HG03108 (cell line): ENCODE measurements at regions not wholly inside any gene's neighbourhood (a gene's known extent, or its start where the extent isn't known, plus 50 kb on each side); places are given as distances from the start of the nearest gene placed in this dataset.

ENCODE experiments used
- ATAC-seq: cut with Tn5 transposase; IDR thresholded peaks from one replicate; pipeline ENCODE4 v1.9.1; 2021; ENCODE audit warnings: moderate library complexity; ENCODE audit not compliant: unreplicated experiment

DNA sequence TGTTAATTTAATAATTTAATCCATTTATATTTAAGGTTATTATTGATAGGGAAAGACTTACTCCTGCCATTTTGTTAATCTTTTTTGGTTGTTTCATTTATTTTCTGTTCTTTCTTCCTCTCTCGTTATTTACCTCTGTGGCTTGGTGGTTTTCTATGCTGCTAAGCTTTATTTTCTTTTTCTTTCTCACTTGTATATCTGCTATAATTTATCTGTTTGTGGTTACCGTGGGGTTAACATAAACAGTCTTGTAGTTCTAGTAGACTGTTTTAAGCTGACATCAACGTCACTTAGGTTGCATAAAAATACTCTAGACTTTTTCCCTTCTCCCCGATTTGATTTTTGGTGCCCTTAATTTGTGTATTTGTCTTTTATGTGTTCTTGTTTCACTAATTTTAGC, 381.3 kb upstream of the SPTLC3 start:
- ATAC-seq, result no peak

DNA sequence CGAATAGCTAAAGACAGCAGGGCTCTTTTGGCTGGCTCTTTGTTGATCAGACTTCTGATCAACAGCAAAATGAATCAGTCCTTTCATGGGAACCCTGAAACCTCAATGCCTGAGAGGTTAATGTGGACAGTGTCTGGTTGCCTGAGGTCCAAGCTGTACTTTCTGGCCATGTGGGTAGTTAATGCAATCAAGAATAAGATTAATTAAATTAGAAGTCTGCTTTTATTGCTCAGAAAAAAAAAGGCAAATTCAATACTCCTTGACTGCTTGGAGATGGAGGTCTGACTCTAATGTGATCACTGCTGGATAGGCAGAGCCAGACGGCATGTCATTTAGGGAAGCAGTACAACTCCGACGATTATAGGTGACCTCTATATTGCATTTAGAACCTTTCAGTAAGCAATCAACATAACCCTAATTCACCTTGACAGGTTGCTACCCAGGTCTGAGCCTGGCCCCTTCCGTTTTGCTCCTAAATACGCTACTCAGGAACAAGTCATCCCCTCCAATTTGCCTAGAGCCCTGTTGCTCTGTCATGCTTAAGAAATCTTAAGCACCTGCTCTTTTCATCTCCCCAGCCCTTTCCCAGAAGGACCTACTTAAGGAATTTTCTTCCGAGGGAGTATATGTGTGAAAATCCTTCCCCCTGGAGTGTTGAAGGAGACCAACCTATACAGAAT, 370.0 kb upstream of the SPTLC3 start:
- ATAC-seq, result no peak

DNA sequence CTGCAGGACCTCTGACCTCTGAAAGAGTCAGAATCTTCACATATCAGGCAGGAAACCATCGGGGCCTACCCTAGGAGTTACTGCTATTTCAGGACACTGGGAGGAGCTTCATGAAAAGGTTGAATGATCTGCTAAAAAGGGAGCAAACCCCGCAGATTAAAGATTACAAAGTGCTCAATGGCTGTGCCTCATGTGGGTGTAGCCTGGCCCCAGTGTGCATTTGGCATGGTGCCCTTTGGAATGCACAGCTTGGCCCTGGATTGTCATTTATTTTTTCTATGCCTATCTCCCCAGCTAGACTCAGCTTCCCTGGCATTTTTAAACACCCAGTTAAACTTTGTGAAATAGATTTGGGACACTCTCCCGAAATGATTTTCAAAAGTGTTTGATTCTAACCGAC, 368.5 kb upstream of the SPTLC3 start:
- ATAC-seq, result no peak

DNA sequence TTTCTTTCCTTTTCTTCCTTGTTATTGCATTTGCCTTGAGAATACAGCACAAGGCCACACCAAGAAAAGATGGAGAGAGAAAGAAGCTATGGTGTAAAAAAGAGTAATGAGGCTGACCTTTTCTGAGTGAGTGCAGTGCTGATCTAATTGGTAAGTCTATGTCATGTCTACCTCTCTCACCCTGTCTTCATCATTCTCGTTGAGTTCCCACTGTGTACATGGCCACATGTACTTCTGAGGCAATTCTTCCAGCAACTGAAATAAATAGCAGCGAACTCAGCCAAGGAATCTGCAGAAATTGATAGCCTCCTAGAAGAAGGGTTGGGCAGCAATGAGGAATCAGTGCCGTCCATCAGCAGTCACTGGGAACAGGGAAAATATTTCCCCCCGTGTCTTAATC, 367.2 kb upstream of the SPTLC3 start:
- no peak for ATAC-seq

DNA sequence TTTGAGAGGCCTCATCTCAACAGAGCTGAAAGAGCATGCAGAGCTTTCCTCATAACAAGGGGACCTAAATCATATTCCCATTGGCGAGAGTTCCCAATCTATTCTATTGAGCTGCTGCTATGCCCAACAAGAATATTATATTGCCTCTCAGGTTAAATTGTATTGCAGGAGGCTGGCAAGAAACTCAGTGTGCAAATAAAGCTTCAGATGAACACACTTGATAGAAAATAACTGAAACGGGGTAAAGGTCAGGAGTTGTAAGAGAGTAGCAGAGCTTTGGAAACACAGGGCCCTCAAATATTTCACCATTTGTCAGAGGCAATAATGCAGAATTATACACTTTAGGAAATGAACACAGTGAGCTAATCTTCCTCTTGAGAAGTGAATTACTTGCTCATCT, 364.3 kb upstream of the SPTLC3 start:
- ATAC-seq, result no peak

DNA sequence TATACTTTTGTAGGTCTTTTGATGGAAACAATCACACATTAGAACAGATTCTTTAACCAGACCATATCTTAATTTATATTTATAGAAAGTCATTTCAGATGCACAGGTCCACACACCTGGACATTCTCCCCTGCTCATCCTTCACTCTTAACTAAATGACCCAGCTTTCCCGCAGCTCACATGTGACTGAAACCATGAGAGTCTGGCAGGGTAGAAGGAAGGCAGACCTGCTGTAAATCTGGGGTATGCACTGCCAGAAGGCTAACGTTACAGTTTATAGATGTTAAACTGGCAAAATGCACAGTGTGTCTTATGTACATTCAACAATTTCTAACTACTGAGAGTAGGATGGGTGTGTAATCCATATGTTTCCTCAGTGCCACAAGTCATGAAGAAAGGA, 359.5 kb upstream of the SPTLC3 start:
- no peak for ATAC-seq

DNA sequence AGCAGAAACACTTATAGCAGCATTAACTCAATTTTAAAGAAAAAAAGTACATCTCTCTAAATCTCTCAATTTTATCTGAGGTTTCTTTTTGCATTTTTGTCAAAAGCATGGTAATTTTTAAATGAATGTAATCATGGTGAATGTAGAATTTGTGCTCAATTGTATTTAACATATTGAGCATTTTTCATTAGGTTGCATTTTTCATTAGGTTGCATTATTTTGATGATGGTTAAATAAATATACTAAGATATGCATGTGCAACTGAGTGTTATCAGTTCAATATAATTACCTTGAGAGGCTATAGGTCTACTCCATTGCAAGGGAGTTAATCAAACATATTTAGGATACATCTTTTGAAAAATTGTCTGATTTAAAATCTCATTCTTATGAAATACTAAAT, 355.1 kb upstream of the SPTLC3 start:
- ATAC-seq, result no peak

DNA sequence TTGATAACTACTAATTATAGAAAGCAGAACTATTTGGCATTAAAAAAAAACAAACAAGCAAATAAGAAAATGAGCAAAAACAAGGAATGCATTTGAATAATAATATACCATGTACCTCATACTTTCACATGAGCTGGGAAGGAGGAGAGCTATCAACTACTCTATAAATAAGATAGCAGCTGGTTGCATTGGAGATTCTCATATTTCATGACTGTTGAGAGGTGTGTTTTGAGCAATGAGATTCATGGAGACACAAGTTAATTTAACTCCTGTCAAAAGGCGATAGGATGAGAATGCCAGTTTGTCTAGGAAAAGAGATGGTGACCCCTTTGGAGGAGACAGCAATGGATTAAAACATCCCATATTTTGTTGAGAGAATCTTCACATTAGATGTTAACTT, 348.8 kb upstream of the SPTLC3 start:
- ATAC-seq, result no peak

DNA sequence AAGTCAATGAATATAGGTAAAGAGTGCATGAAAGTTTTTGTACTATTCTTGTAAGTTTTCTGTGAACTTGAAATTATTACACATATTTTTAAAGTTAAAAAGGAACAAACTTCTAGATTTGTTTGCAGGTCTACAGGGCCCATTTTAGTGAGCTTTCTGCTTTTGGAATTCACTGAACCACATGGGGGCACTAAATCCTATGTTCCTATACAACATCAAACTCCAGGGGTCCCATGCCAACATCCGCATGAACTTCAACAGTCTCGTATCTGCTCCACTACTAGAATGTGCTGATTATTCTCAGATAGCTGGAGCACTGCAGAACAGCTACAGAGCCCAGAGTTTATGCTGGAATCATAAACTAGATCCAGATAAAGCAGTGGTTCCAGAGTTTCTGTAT, 347.9 kb upstream of the SPTLC3 start:
- ATAC-seq, result no peak

DNA sequence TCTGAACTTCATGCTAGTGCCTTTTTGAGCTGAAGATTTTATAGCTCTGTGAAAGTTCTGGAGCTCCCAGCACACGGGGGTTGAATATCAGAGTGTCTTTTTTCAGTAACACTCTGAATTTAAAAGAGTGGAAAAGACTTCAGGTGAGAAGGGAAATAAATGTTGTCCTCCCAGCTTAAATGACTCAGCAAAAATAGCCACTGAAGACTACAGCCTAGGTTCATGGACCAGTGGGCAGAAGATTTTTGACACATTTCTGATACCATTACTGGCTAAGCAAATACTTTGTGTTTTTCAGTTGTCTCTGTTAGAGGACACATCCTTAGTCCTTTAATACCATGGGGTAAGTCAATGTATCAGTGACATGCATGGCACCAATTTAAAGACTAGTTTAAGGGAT, 338.5 kb upstream of the SPTLC3 start:
- ATAC-seq, result no peak

DNA sequence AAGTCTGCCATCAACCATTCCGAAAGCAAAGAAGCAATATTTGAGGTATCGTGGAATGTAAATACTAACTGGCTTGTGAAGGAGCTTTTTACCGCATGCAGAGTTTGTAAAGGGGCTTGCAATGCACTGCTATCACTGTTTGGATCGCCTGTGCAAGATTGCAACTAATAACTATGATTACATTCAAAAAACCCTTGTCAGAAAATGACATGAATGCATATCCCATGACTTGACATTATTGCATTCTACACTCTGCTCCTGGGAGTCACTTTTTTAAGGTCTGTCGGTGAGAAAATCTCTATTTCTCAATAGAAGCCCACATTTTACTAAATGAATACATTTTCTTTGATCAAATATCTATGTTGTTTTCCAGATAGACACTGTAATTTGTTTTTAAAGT, 335.4 kb upstream of the SPTLC3 start:
- no peak for ATAC-seq

DNA sequence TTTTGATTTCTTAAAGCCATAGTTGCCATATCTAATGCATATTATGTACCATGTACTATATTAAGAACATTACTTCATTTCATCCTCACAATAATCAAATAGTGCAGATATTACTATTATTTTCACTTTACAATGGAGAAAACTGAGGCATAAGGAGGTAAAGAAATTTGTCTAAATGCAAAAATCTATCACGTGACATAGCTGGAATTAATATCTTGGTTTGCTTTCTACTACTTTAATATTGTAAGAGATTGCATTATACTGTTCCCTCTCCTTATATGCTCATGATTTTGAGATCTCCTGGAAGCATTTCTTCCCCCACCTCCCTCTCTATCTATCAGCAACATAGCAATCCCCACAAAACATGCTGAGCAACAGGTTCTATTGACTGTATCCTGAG, 330.8 kb upstream of the SPTLC3 start:
- ATAC-seq, result no peak

DNA sequence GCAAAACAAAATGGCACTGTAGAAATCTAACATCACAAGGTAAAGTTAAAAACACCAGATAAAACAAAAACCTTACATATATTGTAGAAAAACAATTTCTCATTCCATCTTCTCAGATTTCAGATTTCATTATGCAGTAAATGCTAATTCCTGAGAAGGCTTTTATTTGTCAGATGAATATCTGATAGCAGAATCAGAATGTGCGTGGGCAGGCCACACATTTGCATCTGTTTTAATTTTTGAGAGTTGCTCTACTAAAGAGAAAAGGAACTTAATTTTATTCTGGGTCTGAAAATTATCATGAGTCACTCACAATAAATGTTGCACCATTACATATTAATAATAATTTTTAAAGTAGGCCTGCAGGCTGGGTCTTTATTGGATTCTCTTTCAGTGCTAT, 329.3 kb upstream of the SPTLC3 start:
- no peak for ATAC-seq

DNA sequence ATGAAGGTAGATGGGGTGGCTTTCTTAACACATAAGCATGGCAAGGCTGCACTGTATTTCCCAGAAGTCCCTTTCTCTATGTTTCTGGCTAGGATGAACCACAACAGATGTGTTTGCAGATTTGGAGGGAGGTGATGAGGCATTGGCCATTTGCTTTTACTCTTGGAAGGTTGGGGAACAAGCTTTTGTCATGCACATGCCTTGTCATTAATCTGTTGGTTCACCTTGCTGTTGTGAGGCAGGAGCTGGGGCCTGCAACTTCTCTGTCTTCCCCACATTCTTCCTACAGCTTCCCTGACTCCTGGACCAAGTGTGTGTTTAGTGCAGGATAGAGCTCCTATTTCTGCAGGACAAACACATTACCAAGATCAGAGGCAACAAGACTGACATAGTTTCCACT, 326.2 kb upstream of the SPTLC3 start:
- no peak for ATAC-seq

DNA sequence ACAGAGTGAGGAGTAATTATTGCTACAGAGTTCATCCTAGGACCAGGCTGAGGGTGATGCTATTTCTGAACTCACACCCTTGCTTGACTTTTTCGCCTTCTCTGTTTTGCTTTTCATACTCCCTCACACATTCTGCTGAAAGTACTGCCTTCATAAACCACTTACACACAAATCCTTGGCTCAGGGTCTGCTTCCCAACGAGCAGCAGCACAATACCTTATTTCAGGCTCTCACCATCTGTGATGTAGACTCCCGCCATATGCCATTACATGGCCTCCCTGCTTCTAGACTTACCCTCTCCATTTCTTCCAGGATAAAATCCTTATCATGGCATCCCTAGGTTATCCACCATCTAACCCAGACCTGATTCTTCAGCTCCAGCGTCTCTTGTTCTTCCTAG, 321.3 kb upstream of the SPTLC3 start:
- ATAC-seq, result no peak

DNA sequence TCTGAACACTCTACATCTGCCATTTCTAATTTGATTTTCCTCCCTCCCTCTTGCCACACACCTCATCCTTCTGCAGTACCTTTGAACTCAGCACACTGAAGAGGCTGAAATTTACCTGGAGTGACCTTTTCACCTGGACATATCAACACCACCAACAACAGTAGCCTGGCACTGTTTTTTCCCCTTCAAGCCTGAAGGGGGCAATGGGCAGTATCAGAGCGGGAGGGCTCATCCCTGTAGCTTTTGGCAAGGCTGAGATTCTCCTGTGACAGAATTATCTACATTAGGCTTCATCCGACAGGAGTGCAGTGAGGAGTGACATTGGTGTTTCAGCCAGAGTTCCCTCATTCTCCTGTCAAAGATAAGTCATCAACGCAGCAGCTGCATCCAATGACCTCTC, 312.8 kb upstream of the SPTLC3 start:
- no peak for ATAC-seq

DNA sequence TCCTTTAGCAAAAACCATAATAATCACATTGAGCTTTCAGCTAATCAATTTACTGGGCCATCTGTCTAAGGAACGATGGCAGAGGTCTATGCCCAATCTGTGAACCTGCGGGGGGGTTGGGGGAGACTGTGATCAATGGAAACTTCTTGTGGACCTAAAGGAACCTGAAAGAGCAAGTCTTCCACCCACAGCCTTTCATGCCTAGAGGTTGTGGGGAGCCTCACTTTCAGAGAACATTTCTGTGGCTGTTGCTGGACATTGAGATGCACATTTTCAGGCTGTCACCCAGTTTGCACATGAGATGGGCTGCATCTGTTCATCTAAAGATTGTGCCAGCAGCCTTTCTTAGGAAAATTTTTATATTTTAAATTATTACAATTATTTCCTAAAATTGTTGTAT, 310.0 kb upstream of the SPTLC3 start:
- ATAC-seq, result no peak

DNA sequence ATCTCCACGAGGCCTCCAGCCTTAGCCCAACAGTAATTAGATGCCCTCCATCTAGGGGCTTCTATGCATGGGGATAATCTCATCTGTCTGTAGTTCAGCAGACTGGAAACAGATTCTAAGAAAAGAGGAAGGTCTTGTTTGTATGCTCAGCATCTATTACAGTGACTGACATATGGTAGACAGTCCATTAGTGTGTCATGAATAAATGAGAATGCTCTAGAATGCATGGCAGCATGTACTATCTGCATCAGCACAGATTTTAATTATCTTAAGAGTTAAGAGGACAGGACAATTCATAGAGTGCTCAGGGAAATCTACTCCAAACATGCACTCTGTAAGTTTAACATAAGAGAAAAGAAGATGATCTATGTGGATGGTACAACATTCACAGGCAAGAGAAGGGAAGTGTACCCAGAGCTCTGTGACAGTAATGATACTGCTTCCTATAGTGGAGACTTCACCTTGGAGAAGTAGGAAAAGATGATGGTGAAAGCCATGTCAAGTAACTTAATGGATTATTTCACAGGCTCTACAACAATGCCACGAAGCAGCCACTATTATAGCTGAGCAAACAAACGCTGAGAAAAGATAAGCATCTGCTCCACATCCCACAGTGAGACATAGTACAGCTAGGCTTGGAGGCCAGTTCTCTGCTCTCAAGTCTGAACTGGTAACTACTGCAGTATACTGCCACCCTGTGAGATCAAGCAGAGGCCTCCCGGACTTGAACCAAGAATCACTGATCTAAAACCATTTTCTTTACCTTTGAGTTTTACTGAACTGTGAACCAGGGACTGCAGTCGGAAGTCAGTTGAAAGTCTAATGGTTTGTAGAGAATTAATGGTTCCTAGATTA, 309.2 kb upstream of the SPTLC3 start:
- no peak for ATAC-seq

DNA sequence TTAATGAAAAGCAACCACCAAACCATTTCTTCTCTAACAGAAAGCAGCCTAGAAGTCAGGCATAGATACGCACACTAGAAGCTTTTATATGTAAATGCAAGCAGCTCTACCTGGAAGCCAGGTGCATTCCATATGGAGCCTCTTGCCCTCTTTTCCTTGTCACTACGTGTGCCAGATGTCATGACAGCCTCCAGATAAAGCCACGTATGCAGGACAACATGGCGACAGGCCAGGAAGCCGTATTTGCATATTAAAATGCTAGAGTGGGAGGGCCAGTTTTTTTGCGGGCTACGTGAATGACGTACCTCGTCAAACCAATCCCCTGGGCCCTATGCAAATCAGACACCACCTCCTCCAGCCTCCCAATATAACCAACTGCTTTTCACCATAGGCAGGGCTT, 308.1 kb upstream of the SPTLC3 start:
- ATAC-seq, result no peak

DNA sequence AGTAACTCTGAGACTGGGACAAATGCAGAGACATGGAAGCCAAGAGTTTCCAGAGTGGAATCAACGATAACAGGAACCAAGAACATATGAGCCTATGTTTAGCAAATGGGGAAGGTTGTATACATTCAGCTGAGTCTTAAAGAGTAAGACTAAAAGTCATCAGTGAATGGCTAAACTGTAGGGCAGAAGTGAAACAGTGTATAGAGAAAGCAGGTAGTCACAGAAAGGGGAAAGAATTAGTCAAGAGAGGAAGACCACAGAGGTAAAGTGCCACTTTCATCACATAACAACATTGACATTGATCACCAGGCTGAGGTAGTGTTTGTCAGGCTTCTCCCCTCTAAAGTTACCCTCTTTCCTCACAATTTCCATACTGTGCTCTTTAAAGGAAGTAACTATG, 306.5 kb upstream of the SPTLC3 start:
- ATAC-seq, result no peak

DNA sequence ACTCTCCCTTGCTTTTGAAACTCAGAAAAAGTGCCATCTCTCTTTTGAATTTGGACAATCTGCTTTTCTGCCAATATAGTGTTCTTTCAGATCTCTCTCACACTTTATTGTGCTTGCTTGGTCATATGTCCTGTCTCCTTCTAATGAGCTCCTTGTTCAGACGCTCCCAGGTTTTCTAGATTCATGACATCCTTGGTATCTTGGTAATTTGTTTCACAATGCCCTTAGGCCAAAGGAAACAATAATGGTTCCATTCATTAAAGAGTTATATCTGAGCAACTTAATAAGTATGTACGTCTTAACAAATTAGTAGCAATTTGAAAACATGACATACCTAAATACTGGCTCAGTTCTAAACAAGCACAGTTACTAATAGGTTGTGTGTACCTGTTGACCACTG, 293.4 kb upstream of the SPTLC3 start:
- no peak for ATAC-seq

DNA sequence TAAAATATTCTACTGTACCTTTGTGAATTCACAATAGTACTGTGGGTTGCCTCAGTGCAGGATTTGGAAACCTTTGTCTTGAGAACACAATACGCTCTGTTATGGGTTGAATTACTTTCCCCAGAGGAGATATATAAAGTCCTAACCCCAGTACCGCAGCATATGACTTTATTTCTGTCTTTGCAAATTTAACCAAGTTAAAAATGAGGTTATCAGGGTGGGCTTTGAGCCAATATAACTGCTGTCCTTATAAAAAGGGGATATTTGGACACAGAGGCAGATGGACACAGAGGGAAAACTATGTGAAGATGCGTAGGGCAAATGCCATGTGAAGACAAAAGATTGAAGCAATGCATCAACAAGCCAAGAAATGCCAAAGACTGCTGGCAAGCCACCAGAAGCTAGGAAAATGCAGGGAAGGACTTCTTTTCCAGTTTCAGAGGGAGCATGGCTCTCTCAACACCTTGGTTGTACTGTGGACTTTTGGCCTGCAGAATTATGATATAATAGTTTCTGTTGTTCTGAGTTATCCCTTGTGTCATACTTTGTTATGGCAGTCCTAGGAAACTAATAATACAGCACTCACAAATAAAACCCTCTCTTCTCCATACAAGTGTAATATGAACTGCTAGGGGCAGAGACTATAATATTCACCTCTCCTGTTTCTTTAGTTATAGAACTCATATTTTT, 292.6 kb upstream of the SPTLC3 start:
- ATAC-seq, result no peak
